ENCODE measurements at regions not wholly inside any gene's neighbourhood (a gene's known extent, or its start where the extent isn't known, plus 50 kb on each side); places are given as distances from the start of the nearest gene placed in this dataset.

- no peak for TF ChIP-seq CTCF (IDR thresholded peaks at IDR 0.05; ENCODE audit: borderline replicate concordance, control extremely low read depth, extremely low read depth, insufficient read depth, missing control alignments)
- no peak for DNase-seq (ENCODE audit: low spot score)
- in situ Hi-C loops (cut with MboI; ENCODE audit: low sequenced_read_pairs, unreplicated experiment) = no loop called here
Observed at GRCh38 chr3:153572165-153572564, 410.1 kb downstream of the RAP2B start.

- in situ Hi-C loops (cut with MboI; ENCODE audit: low sequenced_read_pairs, unreplicated experiment) = no loop called here
- no peak for TF ChIP-seq CTCF (IDR thresholded peaks at IDR 0.05; ENCODE audit: borderline replicate concordance, control extremely low read depth, extremely low read depth, insufficient read depth, missing control alignments)
- DNase-seq (ENCODE audit: low spot score) = no peak
Observed at GRCh38 chr3:153572654-153573053, 410.6 kb downstream of the RAP2B start.

- DNase-seq (ENCODE audit: low spot score) = no peak
- in situ Hi-C loops (cut with MboI; ENCODE audit: low sequenced_read_pairs, unreplicated experiment) = no loop called here
- TF ChIP-seq CTCF (IDR thresholded peaks at IDR 0.05; ENCODE audit: borderline replicate concordance, control extremely low read depth, extremely low read depth, insufficient read depth, missing control alignments) = no peak
Observed at GRCh38 chr3:153573481-153573880, 411.5 kb downstream of the RAP2B start.

- no peak for DNase-seq (ENCODE audit: low spot score)
- no peak for TF ChIP-seq CTCF (IDR thresholded peaks at IDR 0.05; ENCODE audit: borderline replicate concordance, control extremely low read depth, extremely low read depth, insufficient read depth, missing control alignments)
- in situ Hi-C loops (cut with MboI; ENCODE audit: low sequenced_read_pairs, unreplicated experiment) = no loop called here
Observed at GRCh38 chr3:153574445-153574844, 412.4 kb downstream of the RAP2B start.

GRCh38 chr3:153577059-153577736 is 415.2 kb downstream of the RAP2B start:
- in situ Hi-C loops (cut with MboI; ENCODE audit: low sequenced_read_pairs, unreplicated experiment) = no loop called here
- no peak for TF ChIP-seq CTCF (IDR thresholded peaks at IDR 0.05; ENCODE audit: borderline replicate concordance, control extremely low read depth, extremely low read depth, insufficient read depth, missing control alignments)
- no peak for DNase-seq (ENCODE audit: low spot score)

GRCh38 chr3:153578046-153578445 is 416.0 kb downstream of the RAP2B start:
- TF ChIP-seq CTCF (IDR thresholded peaks at IDR 0.05; ENCODE audit: borderline replicate concordance, control extremely low read depth, extremely low read depth, insufficient read depth, missing control alignments) = no peak
- in situ Hi-C loops (cut with MboI; ENCODE audit: low sequenced_read_pairs, unreplicated experiment) = no loop called here
- DNase-seq (ENCODE audit: low spot score) = no peak
